ENCODE measurements at regions not wholly inside any gene's neighbourhood (a gene's known extent, or its start where the extent isn't known, plus 50 kb on each side); places are given as distances from the start of the nearest gene placed in this dataset.
A peak's percentile ranks its signal among the peaks of the same experiment; 100 is the strongest.

DNA sequence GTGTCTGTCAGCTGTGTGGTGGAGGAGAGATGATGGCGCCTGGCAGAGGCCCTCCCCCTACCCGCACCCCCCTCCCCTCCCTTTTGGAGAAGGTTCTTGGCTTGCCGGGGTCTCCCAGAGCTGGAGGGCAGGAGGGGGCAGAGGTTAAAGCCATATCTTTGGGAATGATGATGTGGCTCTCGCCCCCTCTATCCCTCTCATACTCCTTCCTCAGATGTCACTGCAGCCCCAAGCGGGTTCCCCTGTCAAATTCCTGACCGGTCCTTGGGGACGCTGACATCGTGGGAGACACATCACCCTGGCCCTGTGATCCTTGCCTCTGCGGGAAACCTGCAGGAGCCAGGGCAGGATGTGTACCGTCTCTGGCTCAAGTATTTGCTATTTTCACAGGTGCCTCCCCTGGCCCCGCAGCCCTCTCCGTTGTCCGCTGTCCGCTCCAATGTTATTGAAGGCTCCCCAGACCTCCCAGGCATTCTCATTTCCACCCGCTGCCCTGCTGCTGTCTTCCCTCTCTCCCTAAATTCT, 109.5 kb downstream of the FOXD1 start:
- DNase-seq: no peak

DNA sequence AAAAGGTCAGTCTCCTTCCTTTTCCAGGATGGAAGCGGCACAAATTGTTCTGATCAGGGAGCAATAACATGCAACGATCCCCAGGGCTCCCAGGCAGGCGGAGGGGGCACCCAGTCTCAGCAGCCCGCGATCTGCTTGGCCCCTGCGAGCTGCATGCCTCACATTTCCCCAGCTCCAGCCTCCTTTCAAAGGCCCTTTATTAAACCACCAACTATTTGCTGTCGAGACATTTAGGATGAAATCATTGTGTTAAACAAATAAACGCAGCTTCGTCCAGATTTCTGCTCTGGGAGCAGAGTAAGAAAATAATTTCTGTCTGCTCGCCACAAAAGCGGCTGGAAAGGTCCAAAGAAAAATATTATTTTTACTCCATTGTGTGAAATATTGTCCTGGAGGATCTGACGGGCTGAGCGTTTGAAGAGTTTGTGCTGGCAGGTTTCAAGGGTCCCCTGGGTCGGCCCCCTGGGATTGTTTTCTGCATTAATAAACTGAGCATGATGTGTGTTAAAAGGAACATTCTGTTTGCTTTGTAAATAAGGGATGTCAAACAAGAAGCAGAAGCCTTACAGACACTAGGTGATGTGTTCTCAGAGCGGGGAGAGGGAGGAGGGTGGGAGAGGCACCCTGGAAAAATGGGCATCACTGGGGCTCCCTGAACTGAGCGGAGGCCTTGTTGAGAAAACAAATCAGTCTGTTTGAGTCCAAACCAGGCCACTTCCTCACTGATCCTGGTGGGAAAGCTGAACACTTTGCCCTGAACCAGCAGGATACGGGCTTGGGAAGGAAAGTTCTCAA, 110.1 kb downstream of the FOXD1 start:
- peak; percentile 63 for DNase-seq

- no peak for DNase-seq
Measured at GRCh38 chr5:73337586-73338255, 110.9 kb downstream of the FOXD1 start.

DNA sequence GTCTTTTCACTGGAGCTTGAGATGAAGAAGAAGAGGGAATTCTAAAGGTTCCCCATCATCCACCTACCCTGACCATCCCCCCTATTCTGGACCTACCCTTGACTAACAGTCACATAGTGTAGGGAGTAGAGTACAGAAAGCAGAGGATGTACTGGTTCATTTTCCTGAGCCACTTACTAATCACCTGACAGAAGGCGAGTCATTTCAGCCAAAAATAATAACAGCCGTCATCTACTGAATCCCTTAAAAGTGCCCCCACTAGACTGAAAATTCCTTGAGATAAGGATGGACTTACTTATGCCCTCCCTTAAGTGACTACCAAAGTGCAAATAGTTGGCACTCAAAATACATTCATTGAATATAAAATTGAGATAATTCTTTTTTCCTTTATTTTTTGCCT, 112.2 kb downstream of the FOXD1 start:
- no peak for DNase-seq

- DNase-seq: no peak
Measured at GRCh38 chr5:73333944-73334703, 114.5 kb downstream of the FOXD1 start.

- no peak for DNase-seq
Measured at GRCh38 chr5:73330613-73331012, 118.0 kb downstream of the FOXD1 start.

DNA sequence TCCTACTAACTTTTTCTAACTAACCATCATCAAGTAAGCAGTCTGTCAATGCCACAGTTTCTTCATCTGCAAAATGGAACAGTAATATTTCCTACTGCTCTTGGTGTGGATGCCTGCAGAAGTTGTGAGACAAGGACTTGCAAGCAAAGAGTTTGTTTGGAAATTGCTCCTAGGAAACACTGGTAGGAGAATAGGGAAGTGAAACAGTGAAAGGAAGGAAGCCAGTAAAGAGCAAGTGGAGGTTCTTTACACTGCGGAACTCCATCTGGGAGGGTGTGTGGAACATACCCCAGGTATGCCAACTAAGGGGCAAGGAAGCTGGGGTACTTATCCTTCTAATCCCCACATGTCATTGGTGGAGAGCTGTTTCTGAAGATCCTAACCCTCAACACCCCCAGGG, 119.9 kb downstream of the FOXD1 start:
- no peak for DNase-seq

GRCh38 chr5:73327908-73328455, 120.6 kb downstream of the FOXD1 start:
- no peak for DNase-seq

DNA sequence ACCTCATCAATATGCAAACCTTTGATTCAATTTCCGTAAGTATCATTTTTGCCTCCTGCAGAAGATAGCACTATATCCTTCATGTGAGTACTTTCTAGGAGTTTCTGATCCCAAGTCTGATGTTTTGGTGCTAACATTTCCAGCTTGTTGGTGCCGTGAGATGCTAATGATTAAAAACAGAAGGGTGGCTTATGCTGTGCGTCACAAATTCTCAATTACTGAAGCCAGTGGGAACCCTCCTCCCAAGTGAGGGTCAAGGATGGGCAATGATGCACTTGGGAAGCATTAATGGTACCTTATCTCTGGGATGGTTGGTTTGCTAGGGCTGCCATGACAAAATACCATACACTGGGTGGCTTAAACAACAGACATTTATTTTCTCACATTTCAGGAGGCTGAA, 123.0 kb downstream of the FOXD1 start:
- DNase-seq: no peak

DNA sequence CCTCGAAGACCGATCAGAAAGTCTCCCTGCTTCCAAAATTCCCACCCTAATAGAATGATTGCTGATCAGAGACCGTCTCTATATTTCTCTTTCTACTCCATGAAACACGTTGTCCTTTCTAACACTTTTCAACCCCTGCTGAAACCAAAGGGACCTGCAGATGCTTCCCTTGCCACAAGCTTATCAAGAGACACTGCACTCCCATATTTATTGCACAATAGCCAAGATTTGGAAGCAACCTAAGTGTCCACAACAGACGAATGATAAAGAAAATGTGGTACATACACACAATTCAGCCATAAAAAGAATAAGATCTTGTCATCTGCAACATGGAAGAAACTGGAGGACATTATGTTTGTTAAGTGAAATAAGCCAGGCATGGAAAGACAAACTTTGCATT, 125.1 kb downstream of the FOXD1 start:
- no peak for DNase-seq

GRCh38 chr5:73322437-73323076, 126.0 kb downstream of the FOXD1 start:
- no peak for DNase-seq

- no peak for DNase-seq
Measured at GRCh38 chr5:73321757-73322436, 126.7 kb downstream of the FOXD1 start.

GRCh38 chr5:73319036-73319435, 129.5 kb downstream of the FOXD1 start:
- no peak for DNase-seq

GRCh38 chr5:73318308-73318719, 130.3 kb downstream of the FOXD1 start:
- peak; percentile 28 for DNase-seq

- no peak for DNase-seq
Measured at GRCh38 chr5:73317523-73317922, 131.1 kb downstream of the FOXD1 start.

DNA sequence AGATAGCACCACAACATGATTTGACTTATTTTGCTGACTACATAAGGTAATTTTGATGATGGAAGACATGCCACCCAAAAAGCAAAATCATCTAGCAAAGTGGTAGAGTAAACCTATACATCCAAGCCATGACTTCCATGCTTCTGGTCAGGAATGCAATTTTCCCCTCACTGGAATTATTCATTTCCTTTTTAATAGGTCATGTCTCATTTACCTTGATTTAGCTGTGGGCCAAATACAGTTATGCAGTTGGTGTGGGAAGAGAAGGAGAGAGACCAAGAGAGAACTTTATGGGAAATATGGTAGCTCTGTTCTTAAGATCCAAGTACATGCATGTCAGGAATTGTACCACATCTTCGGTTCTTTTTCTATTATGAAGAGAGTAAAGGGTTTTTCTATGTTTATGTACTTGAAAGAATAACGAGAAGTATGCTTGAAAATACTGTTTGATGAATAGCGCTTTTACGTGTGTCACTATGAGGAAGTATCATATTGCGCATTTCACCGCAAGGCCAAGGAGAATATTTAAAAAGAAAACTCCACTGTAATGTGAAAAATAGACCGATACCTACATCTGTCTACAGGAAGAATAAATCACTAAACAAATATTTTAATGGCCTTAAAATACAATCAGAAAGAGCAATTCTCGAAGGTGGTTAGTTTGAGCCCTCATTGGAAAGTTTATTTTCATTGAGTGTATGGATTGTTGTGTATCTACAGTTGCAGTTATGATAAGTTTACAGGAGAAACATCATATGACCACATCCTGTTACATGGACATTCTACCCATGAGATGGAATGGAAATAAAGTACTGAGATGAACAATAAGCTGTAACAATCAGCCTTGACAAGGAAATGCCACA, 134.0 kb downstream of the FOXD1 start:
- DNase-seq: no peak

GRCh38 chr5:73312872-73313510, 135.6 kb downstream of the FOXD1 start:
- DNase-seq: no peak

GRCh38 chr5:73312146-73312871, 136.3 kb downstream of the FOXD1 start:
- peak; percentile 74 for DNase-seq
